22Rv1 (cell line): ENCODE measurements at regions not wholly inside any gene's neighbourhood (a gene's known extent, or its start where the extent isn't known, plus 50 kb on each side); places are given as distances from the start of the nearest gene placed in this dataset.

Experiments used
- H3K27ac ChIP-seq: fragments of 450-650 bp; 2 replicates; pipeline ENCODE4 v1.5.1; 2017
- ZFX ChIP-seq: fragments of 450-650 bp; IDR thresholded peaks from 2 replicates; pipeline ENCODE4 v1.6.1; 2017; ENCODE audit warnings: antibody characterized with exemption, borderline replicate concordance
- TF ChIP-seq, protein P1 (sequence below): fragments of 450-650 bp; IDR thresholded peaks from 2 replicates; pipeline ENCODE4 v1.5.1; 2017; ENCODE audit warnings: mild to moderate bottlenecking

DNA sequence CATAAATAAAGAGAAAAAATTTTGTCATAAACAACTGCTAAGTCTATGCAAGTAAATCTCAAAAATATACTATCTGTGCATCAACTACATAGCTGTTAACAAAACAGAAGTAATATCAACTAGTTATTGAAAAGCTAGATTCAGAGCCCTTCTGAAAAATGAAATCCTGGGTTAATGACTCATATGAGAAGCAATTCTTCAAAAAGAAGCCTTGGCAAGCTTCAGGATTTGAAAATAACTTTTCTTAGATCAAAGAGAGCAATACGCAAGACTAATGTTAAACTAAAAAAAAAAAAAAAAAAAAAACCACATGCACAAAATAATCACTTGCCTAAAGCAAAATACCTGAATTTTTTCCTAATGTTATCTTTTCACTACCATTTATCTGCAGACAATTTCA is 566.1 kb upstream of the BOD1L1 start:
- H3K27ac ChIP-seq: no peak overlapping the region
- no peak for TF ChIP-seq ZFX
- TF ChIP-seq, protein P1, sequence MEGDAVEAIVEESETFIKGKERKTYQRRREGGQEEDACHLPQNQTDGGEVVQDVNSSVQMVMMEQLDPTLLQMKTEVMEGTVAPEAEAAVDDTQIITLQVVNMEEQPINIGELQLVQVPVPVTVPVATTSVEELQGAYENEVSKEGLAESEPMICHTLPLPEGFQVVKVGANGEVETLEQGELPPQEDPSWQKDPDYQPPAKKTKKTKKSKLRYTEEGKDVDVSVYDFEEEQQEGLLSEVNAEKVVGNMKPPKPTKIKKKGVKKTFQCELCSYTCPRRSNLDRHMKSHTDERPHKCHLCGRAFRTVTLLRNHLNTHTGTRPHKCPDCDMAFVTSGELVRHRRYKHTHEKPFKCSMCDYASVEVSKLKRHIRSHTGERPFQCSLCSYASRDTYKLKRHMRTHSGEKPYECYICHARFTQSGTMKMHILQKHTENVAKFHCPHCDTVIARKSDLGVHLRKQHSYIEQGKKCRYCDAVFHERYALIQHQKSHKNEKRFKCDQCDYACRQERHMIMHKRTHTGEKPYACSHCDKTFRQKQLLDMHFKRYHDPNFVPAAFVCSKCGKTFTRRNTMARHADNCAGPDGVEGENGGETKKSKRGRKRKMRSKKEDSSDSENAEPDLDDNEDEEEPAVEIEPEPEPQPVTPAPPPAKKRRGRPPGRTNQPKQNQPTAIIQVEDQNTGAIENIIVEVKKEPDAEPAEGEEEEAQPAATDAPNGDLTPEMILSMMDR: no peak

DNA sequence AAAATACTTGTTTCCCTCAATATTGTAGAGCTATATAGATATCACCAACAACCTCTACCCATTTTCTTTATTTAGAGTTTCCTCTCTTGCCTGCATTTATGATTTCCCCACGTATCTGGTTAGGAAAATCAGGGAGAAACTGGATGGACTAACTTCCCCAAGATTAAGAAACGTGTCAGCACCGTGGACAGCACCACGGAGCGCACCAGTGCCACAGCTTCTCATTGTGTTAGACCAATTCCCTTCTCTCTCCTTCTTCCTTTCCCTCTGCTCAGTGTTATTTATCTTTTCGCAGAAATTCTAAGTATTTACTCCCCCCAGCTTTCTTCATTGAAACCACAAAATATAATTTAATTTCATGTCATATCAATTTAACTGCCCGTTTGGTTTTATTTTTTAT is 568.6 kb upstream of the BOD1L1 start:
- TF ChIP-seq, protein P1: no peak
- no peak for TF ChIP-seq ZFX
- no peak overlapping the region for H3K27ac ChIP-seq

DNA sequence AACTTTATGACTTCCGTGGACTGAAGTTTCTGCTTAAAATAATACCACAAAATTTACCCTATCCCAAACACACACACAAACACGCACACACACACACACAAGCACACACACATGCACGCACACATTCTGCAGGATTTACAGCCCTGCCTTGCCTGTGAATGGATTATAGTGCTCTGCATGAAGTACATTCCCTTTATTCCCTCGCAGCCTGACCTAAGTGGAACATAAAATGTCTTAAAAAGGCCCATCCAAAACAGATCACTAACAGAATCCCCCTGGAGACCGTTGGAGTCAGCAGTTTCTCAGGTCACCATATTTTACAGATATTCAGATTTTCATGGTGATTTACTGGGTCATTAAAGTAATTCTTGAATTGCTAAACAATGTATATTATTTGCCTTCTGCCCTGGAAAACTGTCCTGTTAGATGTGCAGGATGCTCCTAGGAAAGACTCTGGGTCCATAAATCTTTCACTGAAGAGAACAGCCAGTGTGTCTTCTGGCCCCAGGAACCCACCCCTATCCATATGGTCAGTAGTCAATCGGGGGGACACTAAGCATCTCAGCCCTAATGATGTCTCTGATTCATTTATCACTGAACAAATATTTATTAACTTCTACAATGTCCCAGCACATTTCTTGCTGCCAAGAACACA is 587.7 kb upstream of the BOD1L1 start:
- no peak overlapping the region for H3K27ac ChIP-seq
- TF ChIP-seq, protein P1: no peak
- TF ChIP-seq ZFX: no peak

DNA sequence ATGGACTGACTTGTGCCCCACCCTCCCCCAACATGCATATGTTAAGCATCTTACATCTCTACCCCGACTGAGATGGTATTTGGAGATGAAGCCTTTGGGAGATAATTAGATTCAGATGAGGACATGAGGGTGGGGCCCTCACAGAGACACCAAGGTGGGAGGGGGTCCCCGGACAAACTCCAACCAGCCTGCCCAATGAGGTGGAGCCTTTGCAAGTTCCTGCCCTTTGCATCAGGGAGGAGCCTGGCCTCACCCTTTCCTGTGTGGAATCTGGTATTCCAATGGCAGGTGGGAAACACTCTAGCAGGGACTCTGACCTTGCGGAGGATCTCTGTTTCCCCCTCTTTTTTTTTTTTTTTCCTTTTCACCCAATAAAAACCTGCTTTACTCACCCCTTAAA is 589.9 kb upstream of the BOD1L1 start:
- TF ChIP-seq ZFX: no peak
- TF ChIP-seq, protein P1: no peak

DNA sequence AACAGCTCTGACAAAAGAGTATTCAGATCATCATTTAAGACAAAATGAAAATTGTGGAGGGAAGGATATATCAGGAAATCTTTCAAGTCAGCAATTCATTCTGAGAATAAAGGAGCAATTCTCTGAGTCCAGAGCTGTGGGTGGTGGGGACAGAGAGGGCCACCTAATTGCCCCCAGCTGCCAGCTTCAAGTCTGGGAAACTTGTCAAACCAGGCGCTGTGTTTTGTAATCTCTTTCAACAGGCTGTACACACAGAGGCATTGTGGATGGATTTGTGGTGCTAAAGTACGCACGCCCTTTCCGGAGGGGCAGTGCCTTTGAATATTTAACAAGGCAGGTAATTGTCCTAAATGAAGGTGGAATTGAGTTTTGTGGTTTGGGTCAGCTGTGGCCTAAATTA is 591.1 kb upstream of the BOD1L1 start:
- TF ChIP-seq, protein P1: no peak
- TF ChIP-seq ZFX: no peak
- no peak overlapping the region for H3K27ac ChIP-seq

More for the DNA sequence above, 589.9 kb upstream of the BOD1L1 start:
- no peak overlapping the region for H3K27ac ChIP-seq

DNA sequence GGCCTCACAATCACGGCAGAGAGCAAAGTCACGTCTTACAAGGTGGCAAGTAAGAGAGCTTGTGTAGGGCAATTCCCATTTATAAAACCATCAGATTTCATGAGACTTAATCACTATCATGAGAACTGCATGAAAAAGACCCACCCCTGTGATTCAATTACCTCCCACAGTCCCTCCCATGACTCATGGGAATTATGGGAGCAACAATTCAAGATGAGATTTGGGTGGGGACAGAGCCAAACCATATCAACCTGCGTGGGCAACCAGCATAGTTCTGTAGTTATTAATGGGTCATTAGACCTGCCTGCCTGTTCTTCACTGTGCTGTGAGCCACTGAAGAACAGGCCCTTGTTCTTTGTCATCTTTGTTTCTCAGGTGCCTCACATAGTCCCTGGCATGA is 593.7 kb upstream of the BOD1L1 start:
- H3K27ac ChIP-seq: no peak overlapping the region
- TF ChIP-seq ZFX: no peak
- TF ChIP-seq, protein P1: no peak

DNA sequence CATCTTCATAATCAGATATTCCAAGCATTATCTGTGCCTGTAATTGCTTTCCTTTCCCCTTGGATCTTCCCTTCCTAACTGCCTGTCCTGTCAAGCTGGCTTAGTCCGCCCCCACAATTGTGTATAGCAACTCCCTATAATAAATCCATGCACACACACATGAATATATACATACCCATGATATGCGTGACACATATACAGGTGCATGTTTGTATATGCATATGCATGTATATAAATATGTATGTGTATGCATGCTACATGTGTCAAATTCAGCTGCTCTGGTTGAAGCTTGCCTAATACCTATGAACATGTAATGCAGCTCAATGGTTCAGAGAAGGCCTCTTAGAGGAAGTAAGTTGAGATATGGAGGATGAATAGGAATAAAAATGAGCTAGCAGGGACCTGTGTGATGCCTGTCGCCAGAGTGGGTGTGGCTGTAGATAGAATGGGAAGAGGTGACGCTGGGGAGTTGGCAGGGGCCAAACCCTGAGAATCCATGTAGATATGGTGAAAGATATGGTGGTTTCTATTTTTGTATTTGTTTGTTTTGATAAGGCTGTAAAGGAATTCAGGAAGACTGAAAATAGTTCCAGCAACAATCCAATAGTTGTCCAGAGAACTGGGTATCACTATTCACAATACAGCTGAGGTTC is 595.0 kb upstream of the BOD1L1 start:
- H3K27ac ChIP-seq: no peak overlapping the region
- TF ChIP-seq, protein P1: no peak
- no peak for TF ChIP-seq ZFX
